GM12891 (cell line): ENCODE measurements at regions not wholly inside any gene's neighbourhood (a gene's known extent, or its start where the extent isn't known, plus 50 kb on each side); places are given as distances from the start of the nearest gene placed in this dataset.

Experiments used
- DNase-seq: peaks from one replicate; pipeline ENCODE4 v3.0.0; 2011; ENCODE audit warnings: low spot score; ENCODE audit not compliant: insufficient read length
- FAIRE-seq: peaks from 2 replicates; lab custom pipeline; 2011; peaks lifted over from hg19 to GRCh38; lab: Jason Lieb, UNC
- PAX5 ChIP-seq: IDR thresholded peaks from 2 replicates; pipeline ENCODE4 v1.6.1; 2011; ENCODE audit warnings: low read length, moderate library complexity, mild to moderate bottlenecking; ENCODE audit not compliant: insufficient read depth, severe bottlenecking
- POLR2A ChIP-seq: IDR thresholded peaks from 2 replicates; pipeline ENCODE4 v1.6.1; 2011; ENCODE audit warnings: low read depth, low read length, control low read depth
- POLR2AphosphoS5 ChIP-seq: IDR thresholded peaks from 2 replicates; pipeline ENCODE4 v1.6.1; 2011; ENCODE audit warnings: low read depth, low read length, control low read depth
- POU2F2 ChIP-seq: IDR thresholded peaks from 2 replicates; pipeline ENCODE4 v1.6.1; 2011; ENCODE audit warnings: low read depth, mild to moderate bottlenecking, control low read depth, low read length, moderate library complexity
- SPI1 ChIP-seq: IDR thresholded peaks from 2 replicates; pipeline ENCODE4 v1.6.1; 2011; ENCODE audit warnings: low read depth, low read length, control low read depth
- TAF1 ChIP-seq: IDR thresholded peaks from 2 replicates; pipeline ENCODE4 v1.6.1; 2011; ENCODE audit warnings: low read depth, low read length, control low read depth

- DNase-seq = no peak
- FAIRE-seq = peak; percentile 40
- no peak for TF ChIP-seq POLR2AphosphoS5
- TF ChIP-seq POLR2A = no peak
- no peak for TF ChIP-seq POU2F2
- no peak for TF ChIP-seq SPI1
- no peak for TF ChIP-seq PAX5
- no peak for TF ChIP-seq TAF1
Measured at GRCh38 chr13:51518827-51519226, 65.4 kb upstream of the WDFY2 start.

- no peak for FAIRE-seq
- DNase-seq = no peak
- TF ChIP-seq POLR2A (no peak), PAX5 (no peak), SPI1 (no peak), TAF1 (no peak), POLR2AphosphoS5 (no peak), POU2F2 (no peak)
Measured at GRCh38 chr13:51519771-51520216, 64.5 kb upstream of the WDFY2 start.

GRCh38 chr13:51520524-51520923 lies 63.7 kb upstream of the WDFY2 start:
- no peak for DNase-seq
- peak; percentile 13 for FAIRE-seq
- no peak for TF ChIP-seq POLR2AphosphoS5
- TF ChIP-seq POU2F2 = no peak
- no peak for TF ChIP-seq SPI1
- TF ChIP-seq POLR2A = no peak

- DNase-seq = no peak
Measured at GRCh38 chr13:51523082-51523518, 61.2 kb upstream of the WDFY2 start.

GRCh38 chr13:51524312-51524711 lies 60.0 kb upstream of the WDFY2 start:
- no peak for FAIRE-seq

More at GRCh38 chr13:51523082-51523518, 61.2 kb upstream of the WDFY2 start:
- TF ChIP-seq PAX5 (no peak), POLR2A (no peak), TAF1 (no peak), SPI1 (no peak), POU2F2 (no peak), POLR2AphosphoS5 (no peak)
- FAIRE-seq = peak; percentile 52

GRCh38 chr13:51524829-51525566 lies 59.3 kb upstream of the WDFY2 start:
- TF ChIP-seq POLR2AphosphoS5 (no peak), TAF1 (no peak), POLR2A (no peak)
- no peak for FAIRE-seq
- no peak for DNase-seq

More at GRCh38 chr13:51524312-51524711, 60.0 kb upstream of the WDFY2 start:
- no peak for DNase-seq
- no peak for TF ChIP-seq POU2F2
- TF ChIP-seq SPI1 = no peak
- TF ChIP-seq POLR2AphosphoS5 = no peak
- TF ChIP-seq TAF1 = no peak

- FAIRE-seq (no peak), DNase-seq (no peak)
- TF ChIP-seq POLR2AphosphoS5 (no peak), SPI1 (no peak), TAF1 (no peak), PAX5 (no peak), POU2F2 (no peak), POLR2A (no peak)
Measured at GRCh38 chr13:51525567-51526167, 58.6 kb upstream of the WDFY2 start.

GRCh38 chr13:51526202-51526601 lies 58.1 kb upstream of the WDFY2 start:
- FAIRE-seq (no peak), DNase-seq (no peak)
- no peak for TF ChIP-seq PAX5
- no peak for TF ChIP-seq POLR2A

GRCh38 chr13:51532736-51533197 lies 51.5 kb upstream of the WDFY2 start:
- no peak for TF ChIP-seq POLR2AphosphoS5
- no peak for TF ChIP-seq POLR2A
- TF ChIP-seq PAX5 = no peak
- TF ChIP-seq POU2F2 = no peak
- no peak for TF ChIP-seq TAF1
- TF ChIP-seq SPI1 = no peak
- FAIRE-seq (peak; percentile 52), DNase-seq (no peak)
